HEK293 (cell line): ENCODE measurements at regions not wholly inside any gene's neighbourhood (a gene's known extent, or its start where the extent isn't known, plus 50 kb on each side); places are given as distances from the start of the nearest gene placed in this dataset.

Experiments
- CTCF ChIA-PET: fragments of 350-600 bp; formaldehyde crosslinking; extraction: SDS; loops from one replicate; lab custom pipeline; 2021; ENCODE audit warnings: antibody characterized with exemption; lab: Yijun Ruan, JAX
- POLR2A ChIA-PET: fragments of 300-600 bp; formaldehyde crosslinking; extraction: SDS; loops from one replicate; lab custom pipeline; 2020; ENCODE audit warnings: antibody characterized with exemption, inconsistent platforms; lab: Yijun Ruan, JAX
- H3K27ac ChIP-seq: fragments of 200-500 bp; sonication (Bioruptor generic); 2 replicates; pipeline ENCODE4 v1.5.1; 2014; ENCODE audit warnings: low read depth, low read length, control low read depth, inconsistent platforms; ENCODE audit errors: extremely low read depth
- H3K36me3 ChIP-seq, 2 experiments: fragments of 200-500 bp in 1 of 2; sonication (Bioruptor generic) in 1 of 2; 1 replicate in 1 of 2; 2 replicates in 1 of 2; pipeline ENCODE4 v1.5.1; 2014 to 2017; ENCODE audit warnings: inconsistent platforms in 2 of 2, low read length in 2 of 2; ENCODE audit not compliant: control insufficient read depth in 2 of 2, insufficient read depth in 1 of 2
- H3K4me1 ChIP-seq: fragments of 200-500 bp; sonication (Bioruptor generic); 2 replicates; pipeline ENCODE4 v1.5.1; 2014; ENCODE audit warnings: mild to moderate bottlenecking, low read length, inconsistent platforms; ENCODE audit not compliant: control insufficient read depth, insufficient read depth
- H3K4me3 ChIP-seq: 2 replicates; pipeline ENCODE4 v1.5.1; 2011; ENCODE audit warnings: low read depth, mild to moderate bottlenecking, control low read depth, low read length, moderate library complexity
- H3K9me3 ChIP-seq: fragments of 200-500 bp; sonication (Bioruptor generic); 2 replicates; pipeline ENCODE4 v1.5.1; 2014; ENCODE audit warnings: low read depth, low read length, inconsistent platforms; ENCODE audit not compliant: control insufficient read depth, insufficient read depth
- MEIS1 ChIP-seq: sonication (generic); formaldehyde crosslinking; IDR thresholded peaks from 2 replicates; pipeline ENCODE4 v1.8.1; 2022; ENCODE audit warnings: missing genetic modification reagents, mild to moderate bottlenecking, borderline replicate concordance
- SCRT2 ChIP-seq: fragments of 450-650 bp; formaldehyde crosslinking; IDR thresholded peaks from 2 replicates; pipeline ENCODE4 v1.5.1; 2016; ENCODE audit warnings: missing biosample characterization, missing genetic modification characterization
- WT1 ChIP-seq: fragments of 450-650 bp; formaldehyde crosslinking; IDR thresholded peaks from 2 replicates; pipeline ENCODE4 v1.5.1; 2016; ENCODE audit warnings: missing biosample characterization, missing genetic modification characterization
- ZFP37 ChIP-seq: fragments of 450-650 bp; formaldehyde crosslinking; IDR thresholded peaks from 2 replicates; pipeline ENCODE4 v1.5.1; 2016; ENCODE audit warnings: missing biosample characterization, missing genetic modification characterization
- ZNF10 ChIP-seq: fragments of 450-650 bp; formaldehyde crosslinking; IDR thresholded peaks from 2 replicates; pipeline ENCODE4 v1.5.1; 2017; ENCODE audit warnings: missing biosample characterization, missing genetic modification characterization
- ZNF140 ChIP-seq: fragments of 450-650 bp; formaldehyde crosslinking; IDR thresholded peaks from 2 replicates; pipeline ENCODE4 v1.5.1; 2016; ENCODE audit warnings: missing biosample characterization, missing genetic modification characterization
- ZNF184 ChIP-seq: fragments of 450-650 bp; IDR thresholded peaks from 2 replicates; pipeline ENCODE4 v1.5.1; 2018; ENCODE audit warnings: missing biosample characterization, mild to moderate bottlenecking, missing genetic modification characterization
- ZNF223 ChIP-seq: fragments of 450-650 bp; formaldehyde crosslinking; IDR thresholded peaks from 2 replicates; pipeline ENCODE4 v1.5.1; 2016; ENCODE audit warnings: missing biosample characterization, missing genetic modification characterization
- ZNF341 ChIP-seq: fragments of 450-650 bp; formaldehyde crosslinking; IDR thresholded peaks from 2 replicates; pipeline ENCODE4; 2016; ENCODE audit warnings: low read depth, missing biosample characterization, missing genetic modification characterization
- ZNF416 ChIP-seq: fragments of 450-650 bp; formaldehyde crosslinking; IDR thresholded peaks from 2 replicates; pipeline ENCODE4 v1.5.1; 2016; ENCODE audit warnings: missing biosample characterization, missing genetic modification characterization
- ZNF629 ChIP-seq: fragments of 450-650 bp; formaldehyde crosslinking; IDR thresholded peaks from 2 replicates; pipeline ENCODE4 v1.5.1; 2017; ENCODE audit warnings: missing biosample characterization, missing genetic modification characterization
- ZSCAN23 ChIP-seq: fragments of 450-650 bp; formaldehyde crosslinking; IDR thresholded peaks from 2 replicates; pipeline ENCODE4 v1.5.1; 2016; ENCODE audit warnings: missing biosample characterization, missing genetic modification characterization
- ZSCAN30 ChIP-seq: fragments of 450-650 bp; IDR thresholded peaks from 2 replicates; pipeline ENCODE4 v1.5.1; 2018; ENCODE audit warnings: missing biosample characterization, mild to moderate bottlenecking, missing genetic modification characterization, moderate library complexity
- TF ChIP-seq, protein P1 (sequence below): fragments of 450-650 bp; formaldehyde crosslinking; IDR thresholded peaks from 2 replicates; pipeline ENCODE4 v1.5.1; 2016; ENCODE audit warnings: missing biosample characterization, missing genetic modification characterization, borderline replicate concordance
- TF ChIP-seq, protein P2 (sequence below): fragments of 450-650 bp; formaldehyde crosslinking; IDR thresholded peaks from 2 replicates; pipeline ENCODE4 v1.5.1; 2017; ENCODE audit warnings: missing biosample characterization, missing genetic modification characterization

DNA sequence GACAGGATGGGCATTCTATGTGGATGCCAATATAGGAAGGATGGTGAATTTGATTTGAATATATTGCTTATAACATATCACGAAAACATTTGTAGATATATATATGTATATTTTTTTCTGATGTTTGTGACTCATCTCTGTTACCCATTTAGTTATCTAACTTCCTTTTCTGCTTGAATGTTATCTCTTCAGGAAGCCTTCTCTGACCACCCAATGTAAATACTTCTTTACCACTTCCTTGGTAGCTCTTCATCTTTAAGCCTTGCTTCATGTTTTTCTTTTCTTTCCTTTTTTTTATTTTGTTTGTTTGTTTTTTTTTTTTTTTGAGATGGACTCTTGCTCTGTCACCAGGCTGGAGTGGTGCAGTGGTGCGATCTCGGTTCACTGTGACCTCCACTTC lies 260.5 kb upstream of the EPHA7 start (continued):
- TF ChIP-seq, protein P1, sequence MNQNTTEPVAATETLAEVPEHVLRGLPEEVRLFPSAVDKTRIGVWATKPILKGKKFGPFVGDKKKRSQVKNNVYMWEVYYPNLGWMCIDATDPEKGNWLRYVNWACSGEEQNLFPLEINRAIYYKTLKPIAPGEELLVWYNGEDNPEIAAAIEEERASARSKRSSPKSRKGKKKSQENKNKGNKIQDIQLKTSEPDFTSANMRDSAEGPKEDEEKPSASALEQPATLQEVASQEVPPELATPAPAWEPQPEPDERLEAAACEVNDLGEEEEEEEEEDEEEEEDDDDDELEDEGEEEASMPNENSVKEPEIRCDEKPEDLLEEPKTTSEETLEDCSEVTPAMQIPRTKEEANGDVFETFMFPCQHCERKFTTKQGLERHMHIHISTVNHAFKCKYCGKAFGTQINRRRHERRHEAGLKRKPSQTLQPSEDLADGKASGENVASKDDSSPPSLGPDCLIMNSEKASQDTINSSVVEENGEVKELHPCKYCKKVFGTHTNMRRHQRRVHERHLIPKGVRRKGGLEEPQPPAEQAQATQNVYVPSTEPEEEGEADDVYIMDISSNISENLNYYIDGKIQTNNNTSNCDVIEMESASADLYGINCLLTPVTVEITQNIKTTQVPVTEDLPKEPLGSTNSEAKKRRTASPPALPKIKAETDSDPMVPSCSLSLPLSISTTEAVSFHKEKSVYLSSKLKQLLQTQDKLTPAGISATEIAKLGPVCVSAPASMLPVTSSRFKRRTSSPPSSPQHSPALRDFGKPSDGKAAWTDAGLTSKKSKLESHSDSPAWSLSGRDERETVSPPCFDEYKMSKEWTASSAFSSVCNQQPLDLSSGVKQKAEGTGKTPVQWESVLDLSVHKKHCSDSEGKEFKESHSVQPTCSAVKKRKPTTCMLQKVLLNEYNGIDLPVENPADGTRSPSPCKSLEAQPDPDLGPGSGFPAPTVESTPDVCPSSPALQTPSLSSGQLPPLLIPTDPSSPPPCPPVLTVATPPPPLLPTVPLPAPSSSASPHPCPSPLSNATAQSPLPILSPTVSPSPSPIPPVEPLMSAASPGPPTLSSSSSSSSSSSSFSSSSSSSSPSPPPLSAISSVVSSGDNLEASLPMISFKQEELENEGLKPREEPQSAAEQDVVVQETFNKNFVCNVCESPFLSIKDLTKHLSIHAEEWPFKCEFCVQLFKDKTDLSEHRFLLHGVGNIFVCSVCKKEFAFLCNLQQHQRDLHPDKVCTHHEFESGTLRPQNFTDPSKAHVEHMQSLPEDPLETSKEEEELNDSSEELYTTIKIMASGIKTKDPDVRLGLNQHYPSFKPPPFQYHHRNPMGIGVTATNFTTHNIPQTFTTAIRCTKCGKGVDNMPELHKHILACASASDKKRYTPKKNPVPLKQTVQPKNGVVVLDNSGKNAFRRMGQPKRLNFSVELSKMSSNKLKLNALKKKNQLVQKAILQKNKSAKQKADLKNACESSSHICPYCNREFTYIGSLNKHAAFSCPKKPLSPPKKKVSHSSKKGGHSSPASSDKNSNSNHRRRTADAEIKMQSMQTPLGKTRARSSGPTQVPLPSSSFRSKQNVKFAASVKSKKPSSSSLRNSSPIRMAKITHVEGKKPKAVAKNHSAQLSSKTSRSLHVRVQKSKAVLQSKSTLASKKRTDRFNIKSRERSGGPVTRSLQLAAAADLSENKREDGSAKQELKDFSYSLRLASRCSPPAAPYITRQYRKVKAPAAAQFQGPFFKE, result no peak
- TF ChIP-seq ZNF184 (tag by site-specific recombination) (no peak), ZNF140 (tag by site-specific recombination) (no peak), ZNF10 (tag by site-specific recombination) (no peak)
- TF ChIP-seq, protein P2, sequence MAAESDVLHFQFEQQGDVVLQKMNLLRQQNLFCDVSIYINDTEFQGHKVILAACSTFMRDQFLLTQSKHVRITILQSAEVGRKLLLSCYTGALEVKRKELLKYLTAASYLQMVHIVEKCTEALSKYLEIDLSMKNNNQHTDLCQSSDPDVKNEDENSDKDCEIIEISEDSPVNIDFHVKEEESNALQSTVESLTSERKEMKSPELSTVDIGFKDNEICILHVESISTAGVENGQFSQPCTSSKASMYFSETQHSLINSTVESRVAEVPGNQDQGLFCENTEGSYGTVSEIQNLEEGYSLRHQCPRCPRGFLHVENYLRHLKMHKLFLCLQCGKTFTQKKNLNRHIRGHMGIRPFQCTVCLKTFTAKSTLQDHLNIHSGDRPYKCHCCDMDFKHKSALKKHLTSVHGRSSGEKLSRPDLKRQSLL (tag by site-specific recombination), result no peak
- TF ChIP-seq, all 188 proteins: peak for 0

DNA sequence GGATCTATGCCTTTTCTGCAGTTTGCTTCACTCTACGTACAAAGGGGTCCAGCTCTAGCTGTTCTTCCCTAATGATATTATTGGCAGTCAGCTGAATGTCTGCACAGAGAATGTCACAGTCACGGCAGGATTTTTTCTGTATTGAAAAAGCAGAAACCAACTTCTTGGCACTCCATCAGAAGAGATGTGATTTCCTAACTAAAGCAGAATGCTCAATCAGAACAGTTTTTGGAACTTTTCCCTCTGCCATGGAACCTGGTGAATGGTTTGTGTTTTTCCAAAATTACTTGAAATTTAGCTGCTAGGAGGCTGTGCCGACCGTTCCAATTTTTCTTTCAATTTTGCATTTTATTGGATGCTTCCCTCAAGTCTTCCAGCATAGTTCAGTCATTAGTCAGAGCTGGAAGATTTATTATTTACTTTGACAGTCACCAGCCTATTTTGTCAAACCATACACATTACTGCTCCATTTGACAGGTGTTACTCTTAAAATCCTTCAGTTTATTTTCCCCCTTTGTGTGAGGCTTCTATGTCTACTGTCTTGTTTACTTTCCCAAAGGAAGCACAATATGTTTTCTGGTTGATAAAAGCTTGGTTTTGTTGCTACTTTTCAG lies 259.6 kb upstream of the EPHA7 start:
- no peaks in the 10 kb centered on the region for H3K4me1 ChIP-seq

DNA sequence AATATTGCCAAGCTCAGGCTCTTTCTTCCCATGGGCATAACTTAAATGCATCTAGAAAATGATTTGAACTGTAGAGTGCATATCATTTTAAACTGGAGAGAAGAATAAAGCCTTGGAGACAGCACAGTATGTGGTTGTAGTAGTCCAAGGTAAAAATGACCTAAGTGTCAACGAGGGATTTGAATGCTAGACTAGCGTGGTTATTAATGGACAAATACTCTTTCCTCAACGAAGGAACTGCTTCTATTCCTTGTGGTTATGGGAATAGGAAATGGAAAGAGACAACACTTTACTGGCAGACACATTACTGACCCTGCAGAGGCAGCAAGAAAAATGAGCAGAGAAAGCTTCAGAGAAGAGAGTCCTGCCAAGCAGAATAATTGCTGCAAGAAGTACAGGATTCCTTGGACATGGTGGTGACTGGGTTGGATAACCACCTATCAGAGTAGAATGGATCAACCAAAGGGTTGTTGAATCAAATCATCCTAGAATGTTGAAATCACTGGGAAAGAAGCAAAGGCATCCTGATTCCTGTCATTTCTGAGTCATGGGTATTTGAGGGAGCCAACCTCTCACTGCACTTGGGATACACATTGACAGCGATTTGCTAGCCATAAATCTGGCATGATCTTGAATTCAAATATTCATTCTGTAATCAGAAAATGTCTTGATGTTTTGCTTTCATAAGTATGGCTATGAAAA lies 258.1 kb upstream of the EPHA7 start:
- Histone ChIP-seq H3K4me1 (no peaks in the 10 kb centered on the region), H3K36me3 (no peaks in the 10 kb centered on the region), H3K9me3 (no peaks in the 10 kb centered on the region), H3K4me3 (no peak overlapping the region), H3K27ac (no peak overlapping the region)
- CTCF ChIA-PET, result no interaction called here
- POLR2A ChIA-PET, result no interaction called here
- TF ChIP-seq ZFP37 (tag by site-specific recombination), result no peak
- TF ChIP-seq SCRT2, result no peak
- TF ChIP-seq ZNF416, result no peak
- no peak for TF ChIP-seq ZNF341
- TF ChIP-seq ZSCAN23, result no peak
- TF ChIP-seq ZNF629 (tag by site-specific recombination), result no peak
- TF ChIP-seq ZSCAN30 (tag by site-specific recombination), result no peak
- TF ChIP-seq ZNF223, result no peak

More for the DNA sequence above, 259.6 kb upstream of the EPHA7 start:
- TF ChIP-seq MEIS1 (CRISPR knock-in tag) (peak; percentile 89), WT1 (tag by site-specific recombination) (no peak)
- Histone ChIP-seq H3K27ac (no peak overlapping the region), H3K4me3 (peak overlapping the region; percentile 33), H3K36me3 (no peaks in the 10 kb centered on the region), H3K9me3 (no peaks in the 10 kb centered on the region)
- ChIA-PET POLR2A (no interaction called here), CTCF (interaction anchor here (0.6 to 0.7 kb wide), 2 partner anchors 10 to 42 kb away, joined by 4 read pairs; no protein-coding TSS in a partner anchor)
